Aorta (tissue), 5 donors: ENCODE measurements at regions not wholly inside any gene's neighbourhood (a gene's known extent, or its start where the extent isn't known, plus 50 kb on each side); places are given as distances from the start of the nearest gene placed in this dataset.
"Not testable (repeated sequence)": the region's sequence is repeated elsewhere in the genome, so short reads cannot be mapped to it uniquely, and the experiment has no call there.

ENCODE experiments used
- ATAC-seq: fragments of 200-7000 bp; cut with Tn5 transposase; one replicate; pipeline ENCODE4 v1.9.1; 2022; ENCODE audit warnings: moderate library complexity; ENCODE audit not compliant: low FRiP score
- DNase-seq, 2 donors: peaks; one replicate each; pipeline ENCODE4 v3.0.0-alpha.2; 2020
- H3K27ac ChIP-seq, 2 donors: one replicate each; pipeline ENCODE4 v1.5.1; 2013; ENCODE audit warnings: low read length in 2 of 2, mild to moderate bottlenecking in 2 of 2, moderate library complexity in 2 of 2, control low read depth in 1 of 2, inconsistent platforms in 1 of 2, low read depth in 1 of 2
- H3K27me3 ChIP-seq, 2 donors: one replicate each; pipeline ENCODE4 v1.6.1; 2013; ENCODE audit warnings: control low read depth in 1 of 2, low read length in 1 of 2, mild to moderate bottlenecking in 1 of 2, moderate library complexity in 1 of 2; ENCODE audit not compliant: insufficient read depth in 2 of 2, control insufficient read depth in 1 of 2
- H3K36me3 ChIP-seq, 2 donors: one replicate each; pipeline ENCODE4 v1.6.1; 2013; ENCODE audit warnings: control low read depth in 1 of 2, low read length in 1 of 2, mild to moderate bottlenecking in 1 of 2; ENCODE audit not compliant: insufficient read depth in 2 of 2, control insufficient read depth in 1 of 2
- H3K4me1 ChIP-seq, 2 donors: one replicate each; pipeline ENCODE4 v1.6.1; 2013; ENCODE audit warnings: low read length in 2 of 2, control low read depth in 1 of 2, mild to moderate bottlenecking in 1 of 2, moderate library complexity in 1 of 2; ENCODE audit not compliant: insufficient read depth in 2 of 2, control insufficient read depth in 1 of 2
- H3K4me3 ChIP-seq, 2 donors: one replicate each; pipeline ENCODE4 v1.5.1; 2013; ENCODE audit warnings: low read length in 2 of 2, control low read depth in 1 of 2, mild to moderate bottlenecking in 1 of 2
- H3K9me3 ChIP-seq: one replicate; pipeline ENCODE4 v1.6.1; 2013; ENCODE audit warnings: mild to moderate bottlenecking, low read length; ENCODE audit not compliant: control insufficient read depth
- WGBS, 2 donors: extraction: QIAGEN DNeasy Blood & Tissue Kit; methylation state at CpG; one replicate each; pipeline ENCODE4 v1.1.7; 2013; 5-methylcytosine and 5-hydroxymethylcytosine counted together
- intact Hi-C, 2 donors: fragments of 100-400 bp; cut with DNase I; formaldehyde crosslinking; loops; one replicate each; pipeline versions ENCODE4 v1.14.2 to v1.15.0; 2022
- donor health status: healthy with polysubstance abuse.
- donor health status: Bipolar disorder and iron deficiency.
- donor health status: DM: no; HTN: no; CAD: no.
- donor health status: DM: no; HTN: no; CAD: no.
- donor health status: DM: yes; HTN: yes; CAD: no.

GRCh38 chr9:61330342-61331092 lies 140.7 kb downstream of the SPATA31A7 start:
- intact Hi-C loops, H3K36me3 ChIP-seq, H3K9me3 ChIP-seq, H3K27ac ChIP-seq, ATAC-seq, H3K4me3 ChIP-seq, H3K27me3 ChIP-seq, H3K4me1 ChIP-seq: not testable (repeated sequence)
- DNase-seq: peak in 1 of 2 donors; percentile 27
- WGBS, 2 donors: 1% methylated on average over 48 of the region's 75 CpGs; no CpG with 5 or more reads in 1 of the 2 donors

GRCh38 chr9:61356936-61357335 lies 167.1 kb downstream of the SPATA31A7 start:
- ATAC-seq, H3K36me3 ChIP-seq, DNase-seq, H3K4me1 ChIP-seq, H3K27ac ChIP-seq, intact Hi-C loops, H3K4me3 ChIP-seq, H3K9me3 ChIP-seq, H3K27me3 ChIP-seq: not testable (repeated sequence)
- 89% methylated on average over 2 of the region's 6 CpGs; no CpG with 5 or more reads in 1 of the 2 donors for WGBS, 2 donors

- H3K36me3 ChIP-seq, intact Hi-C loops, H3K27ac ChIP-seq, DNase-seq, H3K9me3 ChIP-seq, H3K27me3 ChIP-seq, ATAC-seq, H3K4me3 ChIP-seq, H3K4me1 ChIP-seq: not testable (repeated sequence)
- no CpG with 5 or more reads among the region's 1 CpG for WGBS, 2 donors
Observed at GRCh38 chr9:61374390-61374789, 184.6 kb downstream of the SPATA31A7 start.

GRCh38 chr9:61376159-61376558 lies 186.3 kb downstream of the SPATA31A7 start:
- H3K36me3 ChIP-seq, H3K4me3 ChIP-seq, H3K27me3 ChIP-seq, H3K4me1 ChIP-seq, H3K9me3 ChIP-seq, intact Hi-C loops, ATAC-seq, DNase-seq, H3K27ac ChIP-seq: not testable (repeated sequence)
- no CpG with 5 or more reads among the region's 4 CpGs for WGBS, 2 donors

GRCh38 chr9:61386035-61386815 lies 196.4 kb downstream of the SPATA31A7 start:
- DNase-seq, H3K27ac ChIP-seq, H3K4me1 ChIP-seq, ATAC-seq, H3K27me3 ChIP-seq, H3K36me3 ChIP-seq, intact Hi-C loops, H3K4me3 ChIP-seq, H3K9me3 ChIP-seq: not testable (repeated sequence)
- 28% methylated on average over 2 of the region's 11 CpGs; no CpG with 5 or more reads in 1 of the 2 donors for WGBS, 2 donors

- ATAC-seq, H3K4me1 ChIP-seq, H3K27me3 ChIP-seq: not testable (repeated sequence)
Observed at GRCh38 chr9:61386816-61387102, 196.9 kb downstream of the SPATA31A7 start.

GRCh38 chr9:61402692-61403091 lies 212.9 kb downstream of the SPATA31A7 start:
- ATAC-seq, H3K4me1 ChIP-seq, H3K9me3 ChIP-seq, H3K36me3 ChIP-seq, intact Hi-C loops, H3K27me3 ChIP-seq, DNase-seq, H3K27ac ChIP-seq, H3K4me3 ChIP-seq: not testable (repeated sequence)
- no CpG with 5 or more reads among the region's 1 CpG for WGBS, 2 donors

More at GRCh38 chr9:61386816-61387102, 196.9 kb downstream of the SPATA31A7 start:
- H3K4me3 ChIP-seq, H3K27ac ChIP-seq, intact Hi-C loops, H3K9me3 ChIP-seq, H3K36me3 ChIP-seq, DNase-seq: not testable (repeated sequence)

GRCh38 chr9:61411933-61412605 lies 222.2 kb downstream of the SPATA31A7 start:
- H3K9me3 ChIP-seq, H3K27ac ChIP-seq, H3K4me3 ChIP-seq, H3K36me3 ChIP-seq, intact Hi-C loops, H3K27me3 ChIP-seq, H3K4me1 ChIP-seq, DNase-seq, ATAC-seq: not testable (repeated sequence)
- WGBS, 2 donors: 89 to 100% methylated on average over 3 to 8 of the region's 12 CpGs
